Suprapubic skin (tissue), 3 donors: ENCODE measurements at regions not wholly inside any gene's neighbourhood (a gene's known extent, or its start where the extent isn't known, plus 50 kb on each side); places are given as distances from the start of the nearest gene placed in this dataset.

Source experiments
- CTCF ChIP-seq, 2 donors: fragments of 200-600 bp in 1 of 2; fragments of 450-650 bp in 1 of 2; sonication (generic) in 1 of 2; IDR thresholded peaks; one replicate each; pipeline ENCODE4 v1.5.1; 2016 to 2019; ENCODE audit warnings: antibody characterized with exemption in 2 of 2, mild to moderate bottlenecking in 1 of 2, moderate library complexity in 1 of 2
- EP300 ChIP-seq: sonication (generic); formaldehyde crosslinking; IDR thresholded peaks from one replicate; pipeline ENCODE4 v1.6.1; 2017; ENCODE audit warnings: antibody characterized with exemption

DNA sequence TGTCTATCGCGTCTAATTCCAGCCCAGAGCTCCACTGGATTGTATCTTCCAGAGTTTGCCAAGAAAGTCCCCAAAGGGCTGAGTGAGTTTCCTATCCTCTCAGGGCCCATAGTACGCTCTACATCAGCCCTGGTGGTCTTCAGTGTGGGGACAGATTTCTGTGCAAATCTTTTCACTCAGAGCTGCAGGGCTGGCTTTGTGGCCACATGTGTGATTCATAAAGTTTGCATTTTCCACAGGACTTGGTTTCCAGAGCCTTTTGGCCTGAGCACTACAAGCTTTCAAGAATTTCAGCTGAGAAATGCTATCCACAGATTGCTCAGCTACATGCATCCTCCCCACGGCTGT lies 76.7 kb upstream of the CXCL14 start:
- TF ChIP-seq EP300 = no peak
- TF ChIP-seq CTCF (IDR thresholded peaks at IDR 0.05) = no peak
